ENCODE measurements at regions not wholly inside any gene's neighbourhood (a gene's known extent, or its start where the extent isn't known, plus 50 kb on each side); places are given as distances from the start of the nearest gene placed in this dataset.
A peak's percentile ranks its signal among the peaks of the same experiment; 100 is the strongest.

GRCh38 chr6:2550247-2550646 is 200.5 kb downstream of the MYLK4 start:
- no peak overlapping the region for H3K27ac ChIP-seq
- no peaks in the 10 kb centered on the region for H3K36me3 ChIP-seq
- H3K4me1 ChIP-seq: no peaks in the 10 kb centered on the region
- intact Hi-C loops (cut with DNase I): no loop called here
- ATAC-seq: no peak
- no peak for TF ChIP-seq CTCF (IDR thresholded peaks at IDR 0.05)
- H3K4me3 ChIP-seq: no peak overlapping the region
- no peaks in the 10 kb centered on the region for H3K9me3 ChIP-seq
- no peak for DNase-seq
- no peaks in the 10 kb centered on the region for H3K27me3 ChIP-seq

- Histone ChIP-seq H3K4me3 (no peak overlapping the region), H3K9me3 (no peaks in the 10 kb centered on the region), H3K27ac (no peak overlapping the region), H3K36me3 (no peaks in the 10 kb centered on the region), H3K27me3 (no peaks in the 10 kb centered on the region), H3K4me1 (no peaks in the 10 kb centered on the region)
- intact Hi-C loops (cut with DNase I): no loop called here
- no peak for TF ChIP-seq CTCF (IDR thresholded peaks at IDR 0.05)
- DNase-seq: no peak
- no peak for ATAC-seq
These were observed 200.9 kb downstream of the MYLK4 start for GRCh38 chr6:2549834-2550233.

- no peaks in the 10 kb centered on the region for H3K27me3 ChIP-seq
- H3K9me3 ChIP-seq: no peaks in the 10 kb centered on the region
- H3K4me1 ChIP-seq: peaks cover 10% of the 10 kb centered on the region
- no peak overlapping the region for H3K4me3 ChIP-seq
- DNase-seq (no peak), ATAC-seq (peak; percentile 68)
- no peak for TF ChIP-seq CTCF (IDR thresholded peaks at IDR 0.05)
- no peaks in the 10 kb centered on the region for H3K36me3 ChIP-seq
- intact Hi-C loops (cut with DNase I): no loop called here
- H3K27ac ChIP-seq: no peak overlapping the region
These were observed 203.4 kb downstream of the MYLK4 start for GRCh38 chr6:2547355-2547754.

GRCh38 chr6:2546901-2547300 is 203.8 kb downstream of the MYLK4 start:
- H3K27ac ChIP-seq: no peak overlapping the region
- no peak for TF ChIP-seq CTCF (IDR thresholded peaks at IDR 0.05)
- no peaks in the 10 kb centered on the region for H3K36me3 ChIP-seq
- H3K27me3 ChIP-seq: no peaks in the 10 kb centered on the region
- intact Hi-C loops (cut with DNase I): no loop called here
- H3K4me3 ChIP-seq: no peak overlapping the region
- peaks cover 14% of the 10 kb centered on the region for H3K4me1 ChIP-seq
- H3K9me3 ChIP-seq: no peaks in the 10 kb centered on the region
- DNase-seq (no peak), ATAC-seq (peak; percentile 12)

GRCh38 chr6:2545383-2546038 is 205.2 kb downstream of the MYLK4 start:
- ATAC-seq (no peak), DNase-seq (no peak)
- no peak overlapping the region for H3K27ac ChIP-seq
- intact Hi-C loops (cut with DNase I): no loop called here
- peaks cover 14% of the 10 kb centered on the region for H3K4me1 ChIP-seq
- no peaks in the 10 kb centered on the region for H3K27me3 ChIP-seq
- no peak for TF ChIP-seq CTCF (IDR thresholded peaks at IDR 0.05)
- H3K36me3 ChIP-seq: no peaks in the 10 kb centered on the region
- H3K4me3 ChIP-seq: no peak overlapping the region
- no peaks in the 10 kb centered on the region for H3K9me3 ChIP-seq

GRCh38 chr6:2543321-2543720 is 207.4 kb downstream of the MYLK4 start:
- Histone ChIP-seq H3K4me1 (peaks cover 14% of the 10 kb centered on the region), H3K36me3 (no peaks in the 10 kb centered on the region), H3K9me3 (no peaks in the 10 kb centered on the region), H3K27ac (no peak overlapping the region), H3K27me3 (no peaks in the 10 kb centered on the region), H3K4me3 (no peak overlapping the region)
- ATAC-seq (no peak), DNase-seq (no peak)
- no peak for TF ChIP-seq CTCF (IDR thresholded peaks at IDR 0.05)
- intact Hi-C loops (cut with DNase I): no loop called here
